OCI-LY1 (cell line): ENCODE measurements at regions not wholly inside any gene's neighbourhood (a gene's known extent, or its start where the extent isn't known, plus 50 kb on each side); places are given as distances from the start of the nearest gene placed in this dataset.

ENCODE experiments used
- H2AFZ ChIP-seq: fragments of 200-600 bp; sonication (generic), shearing (Covaris generic); 2 replicates; pipeline ENCODE4 v1.6.0; 2014; ENCODE audit warnings: antibody characterized with exemption, mild to moderate bottlenecking, low read length
- H3F3A ChIP-seq: fragments of 200-600 bp; sonication (generic), shearing (Covaris generic); 2 replicates; pipeline ENCODE4 v1.6.0; 2014; ENCODE audit warnings: mild to moderate bottlenecking, antibody characterized with exemption, low read length, moderate library complexity; ENCODE audit not compliant: insufficient read depth
- H3K27ac ChIP-seq: fragments of 200-600 bp; sonication (generic); 2 replicates; pipeline ENCODE4 v1.5.1; 2014; ENCODE audit warnings: low read length, mixed run types, mild to moderate bottlenecking, low read depth; ENCODE audit not compliant: poor library complexity, severe bottlenecking
- H3K27me3 ChIP-seq: fragments of 200-600 bp; sonication (generic); 2 replicates; pipeline ENCODE4 v1.6.0; 2014; ENCODE audit warnings: antibody characterized with exemption, mild to moderate bottlenecking, low read length, moderate library complexity; ENCODE audit not compliant: insufficient read depth
- H3K36me3 ChIP-seq: fragments of 200-600 bp; sonication (generic); 2 replicates; pipeline ENCODE4 v1.6.1; 2014; ENCODE audit warnings: mild to moderate bottlenecking, antibody characterized with exemption, low read length, moderate library complexity, mixed read lengths; ENCODE audit not compliant: insufficient read depth
- H3K4me1 ChIP-seq: fragments of 200-600 bp; sonication (generic); 2 replicates; pipeline ENCODE4 v1.5.1; 2014; ENCODE audit warnings: mild to moderate bottlenecking, low read length, moderate library complexity; ENCODE audit not compliant: insufficient read depth, severe bottlenecking
- H3K4me2 ChIP-seq: fragments of 200-600 bp; sonication (generic), shearing (Covaris generic); 2 replicates; pipeline ENCODE4 v1.6.1; 2014; ENCODE audit warnings: low read length
- H3K4me3 ChIP-seq: fragments of 200-600 bp; sonication (generic); 2 replicates; pipeline ENCODE4 v1.5.1; 2014; ENCODE audit warnings: low read length, low read depth, mild to moderate bottlenecking, mixed read lengths; ENCODE audit not compliant: poor library complexity, severe bottlenecking
- H3K79me2 ChIP-seq: fragments of 200-600 bp; shearing (Covaris generic); 2 replicates; pipeline ENCODE4 v1.6.1; 2016; ENCODE audit warnings: mixed run types, low read length, mixed read lengths; ENCODE audit not compliant: insufficient read depth
- H3K9ac ChIP-seq: fragments of 200-600 bp; sonication (generic), shearing (Covaris generic); 2 replicates; pipeline ENCODE4 v1.6.1; 2014; ENCODE audit warnings: mild to moderate bottlenecking, low read length, mixed read lengths
- H3K9me2 ChIP-seq: fragments of 200-600 bp; sonication (generic), shearing (Covaris generic); 2 replicates; pipeline ENCODE4 v1.6.1; 2014; ENCODE audit warnings: low read depth, mild to moderate bottlenecking, low read length, mixed read lengths
- H3K9me3 ChIP-seq: fragments of 200-600 bp; shearing (Covaris generic); 2 replicates; pipeline ENCODE4 v1.6.1; 2014; ENCODE audit warnings: low read length, mixed read lengths
- H4K20me1 ChIP-seq: fragments of 200-600 bp; sonication (generic), shearing (Covaris generic); 2 replicates; pipeline ENCODE4 v1.6.0; 2016; ENCODE audit warnings: mild to moderate bottlenecking, low read length; ENCODE audit not compliant: insufficient read depth
- EZH2 ChIP-seq: fragments of 200-600 bp; sonication (generic), shearing (Covaris generic); IDR thresholded peaks from 2 replicates; pipeline ENCODE4 v1.8.0; 2017; ENCODE audit warnings: borderline replicate concordance, mixed run types, mild to moderate bottlenecking, antibody characterized with exemption, low read length, moderate library complexity, mixed read lengths
- TF ChIP-seq, protein P1 (sequence below): fragments of 200-600 bp; sonication (generic), shearing (Covaris generic); IDR thresholded peaks from 2 replicates; pipeline ENCODE4 v1.5.1; 2017; ENCODE audit warnings: mild to moderate bottlenecking, antibody characterized with exemption, low read length, moderate library complexity, mixed read lengths

- H3K4me3 ChIP-seq: no peak overlapping the region
- no peak overlapping the region for H3K27ac ChIP-seq
- no peaks in the 10 kb centered on the region for H3K4me1 ChIP-seq
- no peaks in the 10 kb centered on the region for H4K20me1 ChIP-seq
- H3K27me3 ChIP-seq: no peaks in the 10 kb centered on the region
- H2AFZ ChIP-seq: no peak overlapping the region
- no peaks in the 10 kb centered on the region for H3K79me2 ChIP-seq
- H3K36me3 ChIP-seq: no peaks in the 10 kb centered on the region
- no peaks in the 10 kb centered on the region for H3F3A ChIP-seq
- no peak for TF ChIP-seq EZH2
- TF ChIP-seq, protein P1, sequence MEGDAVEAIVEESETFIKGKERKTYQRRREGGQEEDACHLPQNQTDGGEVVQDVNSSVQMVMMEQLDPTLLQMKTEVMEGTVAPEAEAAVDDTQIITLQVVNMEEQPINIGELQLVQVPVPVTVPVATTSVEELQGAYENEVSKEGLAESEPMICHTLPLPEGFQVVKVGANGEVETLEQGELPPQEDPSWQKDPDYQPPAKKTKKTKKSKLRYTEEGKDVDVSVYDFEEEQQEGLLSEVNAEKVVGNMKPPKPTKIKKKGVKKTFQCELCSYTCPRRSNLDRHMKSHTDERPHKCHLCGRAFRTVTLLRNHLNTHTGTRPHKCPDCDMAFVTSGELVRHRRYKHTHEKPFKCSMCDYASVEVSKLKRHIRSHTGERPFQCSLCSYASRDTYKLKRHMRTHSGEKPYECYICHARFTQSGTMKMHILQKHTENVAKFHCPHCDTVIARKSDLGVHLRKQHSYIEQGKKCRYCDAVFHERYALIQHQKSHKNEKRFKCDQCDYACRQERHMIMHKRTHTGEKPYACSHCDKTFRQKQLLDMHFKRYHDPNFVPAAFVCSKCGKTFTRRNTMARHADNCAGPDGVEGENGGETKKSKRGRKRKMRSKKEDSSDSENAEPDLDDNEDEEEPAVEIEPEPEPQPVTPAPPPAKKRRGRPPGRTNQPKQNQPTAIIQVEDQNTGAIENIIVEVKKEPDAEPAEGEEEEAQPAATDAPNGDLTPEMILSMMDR: no peak
- H3K9ac ChIP-seq: no peak overlapping the region
- H3K9me2 ChIP-seq: no peaks in the 10 kb centered on the region
- no peaks in the 10 kb centered on the region for H3K9me3 ChIP-seq
- no peak overlapping the region for H3K4me2 ChIP-seq
Measured at GRCh38 chr9:75422944-75423522, 334.7 kb downstream of the OSTF1 start.

GRCh38 chr9:75429531-75430475, 341.5 kb downstream of the OSTF1 start:
- no peak overlapping the region for H3K4me2 ChIP-seq
- H3K9me3 ChIP-seq: no peaks in the 10 kb centered on the region
- no peak overlapping the region for H3K27ac ChIP-seq
- TF ChIP-seq, protein P1: no peak
- no peak for TF ChIP-seq EZH2
- no peaks in the 10 kb centered on the region for H3K79me2 ChIP-seq
- H3K4me3 ChIP-seq: no peak overlapping the region
- H4K20me1 ChIP-seq: no peaks in the 10 kb centered on the region
- H3K9me2 ChIP-seq: no peaks in the 10 kb centered on the region
- no peaks in the 10 kb centered on the region for H3K27me3 ChIP-seq
- no peak overlapping the region for H3K9ac ChIP-seq
- H3K4me1 ChIP-seq: no peaks in the 10 kb centered on the region
- no peak overlapping the region for H2AFZ ChIP-seq
- no peaks in the 10 kb centered on the region for H3F3A ChIP-seq
- no peaks in the 10 kb centered on the region for H3K36me3 ChIP-seq

DNA sequence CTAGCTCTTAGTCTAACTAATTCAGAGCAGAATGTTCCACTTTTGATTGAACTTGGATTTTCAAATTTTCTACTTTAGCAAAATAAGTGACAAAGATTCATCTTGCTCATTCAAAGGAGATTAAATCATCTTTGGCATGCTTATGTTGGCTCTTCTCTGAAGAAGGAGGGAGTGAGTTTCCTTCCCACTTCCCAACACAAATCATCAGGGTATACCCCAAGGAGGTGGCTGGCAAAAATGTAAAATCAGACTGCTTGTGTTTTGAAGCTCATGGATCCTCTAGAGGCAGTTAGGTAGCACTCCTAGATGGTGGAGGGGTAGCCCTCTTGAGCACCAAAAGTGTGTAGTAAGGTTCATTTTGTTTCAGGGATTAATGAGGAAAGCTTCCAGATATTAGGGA, 343.1 kb downstream of the OSTF1 start:
- Histone ChIP-seq H2AFZ (no peak overlapping the region), H3K4me1 (no peaks in the 10 kb centered on the region), H3K9me2 (no peaks in the 10 kb centered on the region), H3K4me2 (no peak overlapping the region), H3K4me3 (no peak overlapping the region), H3K79me2 (no peaks in the 10 kb centered on the region), H3K27ac (no peak overlapping the region), H3K36me3 (no peaks in the 10 kb centered on the region), H3F3A (no peaks in the 10 kb centered on the region), H3K9me3 (no peaks in the 10 kb centered on the region), H4K20me1 (no peaks in the 10 kb centered on the region), H3K9ac (no peak overlapping the region), H3K27me3 (no peaks in the 10 kb centered on the region)
- no peak for TF ChIP-seq EZH2
- TF ChIP-seq, protein P1: no peak
